ENCODE measurements at regions not wholly inside any gene's neighbourhood (a gene's known extent, or its start where the extent isn't known, plus 50 kb on each side); places are given as distances from the start of the nearest gene placed in this dataset.

GRCh38 chrX:38939067-38939466 is 137.8 kb downstream of the MID1IP1 start:
- TF ChIP-seq ZNF274 (IDR thresholded peaks at IDR 0.05; ENCODE audit: low read depth, low read length) (no peak), YY1 (IDR thresholded peaks at IDR 0.05; ENCODE audit: insufficient read depth, insufficient read length) (no peak), SUZ12 (IDR thresholded peaks at IDR 0.05; ENCODE audit: extremely low read depth, insufficient read depth, insufficient read length) (no peak)
- no peak for DNase-seq (ENCODE audit: low read depth, low spot score)
- H3K4me1 ChIP-seq (ENCODE audit: insufficient read depth, insufficient read length), result no peaks in the 10 kb centered on the region
- H3K9me3 ChIP-seq (ENCODE audit: insufficient read depth, low read length), result peaks cover 17% of the 10 kb centered on the region; the same call in 1 of the 2 replicates
- no peaks in the 10 kb centered on the region for H3K36me3 ChIP-seq (ENCODE audit: insufficient read depth, insufficient read length, low read length)
- H3K9ac ChIP-seq (ENCODE audit: insufficient read length, low read depth), result no peak overlapping the region
- H3K27me3 ChIP-seq (ENCODE audit: insufficient read depth, insufficient read length), result no peaks in the 10 kb centered on the region
- no peak overlapping the region for H3K4me3 ChIP-seq (ENCODE audit: insufficient read length, low read depth)

GRCh38 chrX:38940547-38940946 is 139.3 kb downstream of the MID1IP1 start:
- Histone ChIP-seq H3K9ac (ENCODE audit: insufficient read length, low read depth) (no peak overlapping the region), H3K36me3 (ENCODE audit: insufficient read depth, insufficient read length, low read length) (no peaks in the 10 kb centered on the region), H3K27me3 (ENCODE audit: insufficient read depth, insufficient read length) (no peaks in the 10 kb centered on the region), H3K4me3 (ENCODE audit: insufficient read length, low read depth) (no peak overlapping the region), H3K9me3 (ENCODE audit: insufficient read depth, low read length) (peaks cover 19% of the 10 kb centered on the region; the same call in 1 of the 2 replicates), H3K4me1 (ENCODE audit: insufficient read depth, insufficient read length) (no peaks in the 10 kb centered on the region)
- no peak for DNase-seq (ENCODE audit: low read depth, low spot score)
- no peak for TF ChIP-seq YY1 (IDR thresholded peaks at IDR 0.05; ENCODE audit: insufficient read depth, insufficient read length)
- no peak for TF ChIP-seq SUZ12 (IDR thresholded peaks at IDR 0.05; ENCODE audit: extremely low read depth, insufficient read depth, insufficient read length)
- TF ChIP-seq ZNF274 (IDR thresholded peaks at IDR 0.05; ENCODE audit: low read depth, low read length), result no peak

DNA sequence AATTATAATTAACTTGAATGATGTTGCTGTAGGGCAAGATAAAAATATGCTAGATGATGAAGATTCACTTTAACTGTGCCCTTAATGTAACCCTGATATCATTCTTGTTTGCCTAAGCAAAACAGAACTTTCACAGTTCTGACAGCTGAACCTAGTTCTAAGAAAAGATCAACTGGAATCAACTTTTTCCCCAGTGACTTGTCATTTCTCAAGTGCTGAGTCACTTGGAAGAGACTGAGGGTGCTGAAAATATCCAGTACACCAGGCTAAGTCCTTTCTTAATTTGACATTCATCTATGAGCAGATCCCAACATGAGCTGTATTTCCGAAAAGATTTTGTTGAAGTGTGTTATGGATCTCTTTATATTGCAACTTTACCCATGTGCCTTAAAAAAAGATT is 140.4 kb downstream of the MID1IP1 start:
- Histone ChIP-seq H3K4me3 (ENCODE audit: insufficient read length, low read depth) (no peak overlapping the region), H3K36me3 (ENCODE audit: insufficient read depth, insufficient read length, low read length) (no peaks in the 10 kb centered on the region), H3K4me1 (ENCODE audit: insufficient read depth, insufficient read length) (no peaks in the 10 kb centered on the region), H3K9me3 (ENCODE audit: insufficient read depth, low read length) (peaks cover 19% of the 10 kb centered on the region; the same call in 1 of the 2 replicates), H3K27me3 (ENCODE audit: insufficient read depth, insufficient read length) (no peaks in the 10 kb centered on the region), H3K9ac (ENCODE audit: insufficient read length, low read depth) (no peak overlapping the region)
- DNase-seq (ENCODE audit: low read depth, low spot score), result no peak
- TF ChIP-seq YY1 (IDR thresholded peaks at IDR 0.05; ENCODE audit: insufficient read depth, insufficient read length) (no peak), SUZ12 (IDR thresholded peaks at IDR 0.05; ENCODE audit: extremely low read depth, insufficient read depth, insufficient read length) (no peak), ZNF274 (IDR thresholded peaks at IDR 0.05; ENCODE audit: low read depth, low read length) (no peak)

GRCh38 chrX:38943120-38943519 is 141.9 kb downstream of the MID1IP1 start:
- Histone ChIP-seq H3K36me3 (ENCODE audit: insufficient read depth, insufficient read length, low read length) (no peaks in the 10 kb centered on the region), H3K4me1 (ENCODE audit: insufficient read depth, insufficient read length) (no peaks in the 10 kb centered on the region), H3K4me3 (ENCODE audit: insufficient read length, low read depth) (no peak overlapping the region), H3K9ac (ENCODE audit: insufficient read length, low read depth) (no peak overlapping the region), H3K27me3 (ENCODE audit: insufficient read depth, insufficient read length) (no peaks in the 10 kb centered on the region), H3K9me3 (ENCODE audit: insufficient read depth, low read length) (peaks cover 19% of the 10 kb centered on the region; the same call in 1 of the 2 replicates)
- DNase-seq (ENCODE audit: low read depth, low spot score), result no peak
- TF ChIP-seq ZNF274 (IDR thresholded peaks at IDR 0.05; ENCODE audit: low read depth, low read length), result no peak
- no peak for TF ChIP-seq SUZ12 (IDR thresholded peaks at IDR 0.05; ENCODE audit: extremely low read depth, insufficient read depth, insufficient read length)
- no peak for TF ChIP-seq YY1 (IDR thresholded peaks at IDR 0.05; ENCODE audit: insufficient read depth, insufficient read length)

- Histone ChIP-seq H3K27me3 (ENCODE audit: insufficient read depth, insufficient read length) (no peaks in the 10 kb centered on the region), H3K36me3 (ENCODE audit: insufficient read depth, insufficient read length, low read length) (no peaks in the 10 kb centered on the region), H3K4me3 (ENCODE audit: insufficient read length, low read depth) (no peak overlapping the region), H3K9me3 (ENCODE audit: insufficient read depth, low read length) (peaks cover 12% of the 10 kb centered on the region; the same call in 1 of the 2 replicates), H3K9ac (ENCODE audit: insufficient read length, low read depth) (no peak overlapping the region), H3K4me1 (ENCODE audit: insufficient read depth, insufficient read length) (no peaks in the 10 kb centered on the region)
- TF ChIP-seq SUZ12 (IDR thresholded peaks at IDR 0.05; ENCODE audit: extremely low read depth, insufficient read depth, insufficient read length), result no peak
- TF ChIP-seq YY1 (IDR thresholded peaks at IDR 0.05; ENCODE audit: insufficient read depth, insufficient read length), result no peak
- no peak for TF ChIP-seq ZNF274 (IDR thresholded peaks at IDR 0.05; ENCODE audit: low read depth, low read length)
- DNase-seq (ENCODE audit: low read depth, low spot score), result no peak
These were observed 146.8 kb downstream of the MID1IP1 start for GRCh38 chrX:38948046-38948445.

DNA sequence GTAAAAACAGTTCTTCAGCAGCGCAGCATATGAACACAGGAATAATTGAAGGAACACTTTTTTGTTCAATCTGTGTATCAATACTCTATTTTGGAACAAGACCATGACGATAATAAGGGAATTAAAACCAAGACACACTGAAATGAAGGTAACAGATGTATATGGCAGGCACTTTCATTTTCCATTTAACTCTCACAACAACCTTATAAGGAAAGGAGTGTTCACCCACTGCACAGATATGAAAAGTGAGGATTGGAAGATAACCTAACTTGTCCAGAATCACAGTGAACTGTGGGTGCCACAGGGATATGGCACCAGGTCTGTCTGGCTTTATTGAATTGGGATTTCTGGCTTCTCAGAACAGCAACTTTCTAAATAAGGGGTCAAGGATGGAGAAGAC is 153.3 kb downstream of the MID1IP1 start:
- Histone ChIP-seq H3K9me3 (ENCODE audit: insufficient read depth, low read length) (no peaks in the 10 kb centered on the region), H3K27me3 (ENCODE audit: insufficient read depth, insufficient read length) (no peaks in the 10 kb centered on the region), H3K4me1 (ENCODE audit: insufficient read depth, insufficient read length) (no peaks in the 10 kb centered on the region), H3K4me3 (ENCODE audit: insufficient read length, low read depth) (no peak overlapping the region), H3K36me3 (ENCODE audit: insufficient read depth, insufficient read length, low read length) (no peaks in the 10 kb centered on the region), H3K9ac (ENCODE audit: insufficient read length, low read depth) (no peak overlapping the region)
- no peak for DNase-seq (ENCODE audit: low read depth, low spot score)
- TF ChIP-seq SUZ12 (IDR thresholded peaks at IDR 0.05; ENCODE audit: extremely low read depth, insufficient read depth, insufficient read length), result no peak
- no peak for TF ChIP-seq ZNF274 (IDR thresholded peaks at IDR 0.05; ENCODE audit: low read depth, low read length)
- no peak for TF ChIP-seq YY1 (IDR thresholded peaks at IDR 0.05; ENCODE audit: insufficient read depth, insufficient read length)

DNA sequence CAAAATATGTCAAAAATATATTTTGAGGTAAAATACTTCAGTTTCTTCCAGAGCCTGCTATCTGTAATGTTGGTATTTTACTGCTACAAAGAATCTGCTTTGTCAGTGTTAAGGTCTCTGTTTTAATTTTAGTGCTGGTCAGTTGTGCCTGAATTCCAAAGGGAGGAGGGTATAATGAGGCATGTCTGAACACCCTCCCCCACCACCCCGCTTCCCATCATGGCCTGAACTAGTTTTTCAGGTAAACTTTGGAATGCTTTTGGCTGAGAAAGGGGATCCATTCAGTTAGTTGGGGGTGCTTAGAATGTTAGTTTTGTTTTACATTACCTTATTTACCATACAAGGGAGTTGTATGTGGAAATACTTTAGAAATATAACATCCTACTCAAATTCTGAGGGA is 158.5 kb downstream of the MID1IP1 start:
- Histone ChIP-seq H3K4me1 (ENCODE audit: insufficient read depth, insufficient read length) (no peaks in the 10 kb centered on the region), H3K27me3 (ENCODE audit: insufficient read depth, insufficient read length) (no peaks in the 10 kb centered on the region), H3K4me3 (ENCODE audit: insufficient read length, low read depth) (no peak overlapping the region), H3K36me3 (ENCODE audit: insufficient read depth, insufficient read length, low read length) (no peaks in the 10 kb centered on the region), H3K9ac (ENCODE audit: insufficient read length, low read depth) (no peak overlapping the region), H3K9me3 (ENCODE audit: insufficient read depth, low read length) (peaks cover 29% of the 10 kb centered on the region)
- TF ChIP-seq SUZ12 (IDR thresholded peaks at IDR 0.05; ENCODE audit: extremely low read depth, insufficient read depth, insufficient read length) (no peak), YY1 (IDR thresholded peaks at IDR 0.05; ENCODE audit: insufficient read depth, insufficient read length) (no peak), ZNF274 (IDR thresholded peaks at IDR 0.05; ENCODE audit: low read depth, low read length) (no peak)
- DNase-seq (ENCODE audit: low read depth, low spot score), result no peak

Measured in NT2/D1 (cell line).